ENCODE measurements at regions not wholly inside any gene's neighbourhood (a gene's known extent, or its start where the extent isn't known, plus 50 kb on each side); places are given as distances from the start of the nearest gene placed in this dataset.

GRCh38 chr3:106624154-106624553 is 753.1 kb upstream of the CCDC54 start:
- Histone ChIP-seq H3K27me3 (ENCODE audit: control insufficient read depth, insufficient read depth) (no peaks in the 10 kb centered on the region), H3K9me3 (ENCODE audit: control insufficient read depth, low read length) (no peaks in the 10 kb centered on the region)
- no peak for ATAC-seq

GRCh38 chr3:106628407-106628806 is 748.8 kb upstream of the CCDC54 start:
- H3K4me1 ChIP-seq (ENCODE audit: control insufficient read depth, insufficient read depth, low read length): no peaks in the 10 kb centered on the region
- H3K4me3 ChIP-seq (ENCODE audit: low read length): no peak overlapping the region
- no peaks in the 10 kb centered on the region for H3K27me3 ChIP-seq (ENCODE audit: control insufficient read depth, insufficient read depth)
- intact Hi-C loops (cut with DNase I): no loop called here
- no peak for DNase-seq
- H3K9me3 ChIP-seq (ENCODE audit: control insufficient read depth, low read length): no peaks in the 10 kb centered on the region
- ATAC-seq: no peak
- H3K27ac ChIP-seq (ENCODE audit: low read length): no peak overlapping the region

More at GRCh38 chr3:106624154-106624553, 753.1 kb upstream of the CCDC54 start:
- Histone ChIP-seq H3K4me3 (ENCODE audit: low read length) (no peak overlapping the region), H3K27ac (ENCODE audit: low read length) (no peak overlapping the region), H3K4me1 (ENCODE audit: control insufficient read depth, insufficient read depth, low read length) (no peaks in the 10 kb centered on the region)
- WGBS: 96% methylated on average over 1 of the region's 1 CpG
- intact Hi-C loops (cut with DNase I): no loop called here
- no peak for DNase-seq

DNA sequence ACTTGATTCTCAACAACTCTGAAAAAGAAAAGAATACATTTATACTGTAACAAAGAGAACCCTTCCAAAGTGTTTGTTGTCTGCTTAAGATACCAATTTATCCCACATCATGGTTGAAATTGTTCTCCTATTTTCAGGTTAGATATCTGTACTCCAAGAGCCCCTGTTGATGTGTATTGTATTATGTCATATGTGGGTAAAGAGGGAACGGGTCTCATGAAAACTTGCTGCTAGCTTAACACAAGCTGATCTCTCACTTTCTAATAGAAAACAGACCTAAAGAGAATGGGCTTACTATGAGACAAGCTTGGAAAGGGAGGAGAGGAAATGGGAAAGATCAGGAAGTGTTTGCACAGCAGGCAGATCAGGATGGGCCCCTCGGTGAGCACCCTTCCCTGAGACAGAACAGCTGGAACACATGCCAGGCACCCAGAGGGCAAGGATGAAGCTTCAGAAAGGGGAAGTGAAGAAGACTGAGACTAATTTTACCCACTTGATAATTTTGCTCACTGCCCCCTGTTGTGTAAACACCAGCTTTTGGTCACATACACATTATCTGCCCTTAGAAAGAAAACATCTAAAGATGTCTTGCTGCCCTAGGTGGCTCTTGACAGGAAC is 747.9 kb upstream of the CCDC54 start:
- no peaks in the 10 kb centered on the region for H3K9me3 ChIP-seq (ENCODE audit: control insufficient read depth, low read length)
- no peaks in the 10 kb centered on the region for H3K27me3 ChIP-seq (ENCODE audit: control insufficient read depth, insufficient read depth)
- H3K4me1 ChIP-seq (ENCODE audit: control insufficient read depth, insufficient read depth, low read length): no peaks in the 10 kb centered on the region
- intact Hi-C loops (cut with DNase I): no loop called here
- no peak for ATAC-seq
- no peak overlapping the region for H3K27ac ChIP-seq (ENCODE audit: low read length)
- DNase-seq: no peak
- WGBS: 31% methylated on average over 2 of the region's 2 CpGs
- H3K4me3 ChIP-seq (ENCODE audit: low read length): no peak overlapping the region

GRCh38 chr3:106631373-106632108 is 745.7 kb upstream of the CCDC54 start:
- no peaks in the 10 kb centered on the region for H3K27me3 ChIP-seq (ENCODE audit: control insufficient read depth, insufficient read depth)
- WGBS: 91% methylated on average over 11 of the region's 11 CpGs
- DNase-seq (peak in 1 of 3 donors; percentile 10), ATAC-seq (no peak)
- no peak overlapping the region for H3K27ac ChIP-seq (ENCODE audit: low read length)
- H3K4me1 ChIP-seq (ENCODE audit: control insufficient read depth, insufficient read depth, low read length): no peaks in the 10 kb centered on the region
- intact Hi-C loops (cut with DNase I): no loop called here
- no peaks in the 10 kb centered on the region for H3K9me3 ChIP-seq (ENCODE audit: control insufficient read depth, low read length)
- H3K4me3 ChIP-seq (ENCODE audit: low read length): no peak overlapping the region

- intact Hi-C loops (cut with DNase I): no loop called here
- H3K4me1 ChIP-seq (ENCODE audit: control insufficient read depth, insufficient read depth, low read length): no peaks in the 10 kb centered on the region
- ATAC-seq: no peak
- no peak overlapping the region for H3K4me3 ChIP-seq (ENCODE audit: low read length)
- WGBS: 74% methylated on average over 3 of the region's 3 CpGs
- H3K27ac ChIP-seq (ENCODE audit: low read length): no peak overlapping the region
- DNase-seq: no peak
- no peaks in the 10 kb centered on the region for H3K9me3 ChIP-seq (ENCODE audit: control insufficient read depth, low read length)
- no peaks in the 10 kb centered on the region for H3K27me3 ChIP-seq (ENCODE audit: control insufficient read depth, insufficient read depth)
Observed at GRCh38 chr3:106635271-106635670, 742.0 kb upstream of the CCDC54 start.

DNA sequence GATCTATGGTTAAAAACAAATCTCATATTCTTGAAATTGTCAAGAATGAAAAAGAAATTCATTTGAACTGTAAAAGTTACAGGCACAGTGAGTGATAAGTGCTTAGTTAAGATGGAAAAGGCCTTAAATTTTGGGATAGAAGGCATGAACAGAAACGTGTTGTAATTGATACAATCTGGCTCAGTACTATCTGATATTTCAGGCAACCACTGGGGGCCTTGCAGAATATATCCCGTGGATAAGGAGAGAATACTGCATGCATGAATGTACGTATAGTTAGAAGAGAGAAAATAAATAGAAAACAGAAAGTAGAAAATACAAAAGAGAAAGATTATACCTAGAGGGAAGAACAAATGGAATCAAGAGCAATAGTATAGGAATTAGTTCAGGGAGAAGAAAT is 741.4 kb upstream of the CCDC54 start:
- WGBS: 69% methylated on average over 3 of the region's 3 CpGs
- no peak for ATAC-seq
- H3K27ac ChIP-seq (ENCODE audit: low read length): no peak overlapping the region
- intact Hi-C loops (cut with DNase I): no loop called here
- H3K4me3 ChIP-seq (ENCODE audit: low read length): no peak overlapping the region
- no peaks in the 10 kb centered on the region for H3K4me1 ChIP-seq (ENCODE audit: control insufficient read depth, insufficient read depth, low read length)
- H3K27me3 ChIP-seq (ENCODE audit: control insufficient read depth, insufficient read depth): no peaks in the 10 kb centered on the region
- no peak for DNase-seq
- H3K9me3 ChIP-seq (ENCODE audit: control insufficient read depth, low read length): no peaks in the 10 kb centered on the region

GRCh38 chr3:106640353-106640752 is 736.9 kb upstream of the CCDC54 start:
- Histone ChIP-seq H3K4me3 (ENCODE audit: low read length) (no peak overlapping the region), H3K27ac (ENCODE audit: low read length) (no peak overlapping the region), H3K4me1 (ENCODE audit: control insufficient read depth, insufficient read depth, low read length) (no peaks in the 10 kb centered on the region), H3K27me3 (ENCODE audit: control insufficient read depth, insufficient read depth) (no peaks in the 10 kb centered on the region), H3K9me3 (ENCODE audit: control insufficient read depth, low read length) (no peaks in the 10 kb centered on the region)
- 81% methylated on average over 1 of the region's 1 CpG for WGBS
- no peak for ATAC-seq
- intact Hi-C loops (cut with DNase I): no loop called here
- DNase-seq: no peak

GRCh38 chr3:106642161-106642560 is 735.1 kb upstream of the CCDC54 start:
- Histone ChIP-seq H3K4me3 (ENCODE audit: low read length) (no peak overlapping the region), H3K27me3 (ENCODE audit: control insufficient read depth, insufficient read depth) (no peaks in the 10 kb centered on the region), H3K4me1 (ENCODE audit: control insufficient read depth, insufficient read depth, low read length) (no peaks in the 10 kb centered on the region), H3K27ac (ENCODE audit: low read length) (no peak overlapping the region), H3K9me3 (ENCODE audit: control insufficient read depth, low read length) (no peaks in the 10 kb centered on the region)
- DNase-seq (no peak), ATAC-seq (no peak)
- intact Hi-C loops (cut with DNase I): no loop called here

GRCh38 chr3:106643684-106644161 is 733.5 kb upstream of the CCDC54 start:
- Histone ChIP-seq H3K9me3 (ENCODE audit: control insufficient read depth, low read length) (no peaks in the 10 kb centered on the region), H3K4me1 (ENCODE audit: control insufficient read depth, insufficient read depth, low read length) (no peaks in the 10 kb centered on the region), H3K27me3 (ENCODE audit: control insufficient read depth, insufficient read depth) (no peaks in the 10 kb centered on the region), H3K4me3 (ENCODE audit: low read length) (no peak overlapping the region), H3K27ac (ENCODE audit: low read length) (no peak overlapping the region)
- intact Hi-C loops (cut with DNase I): no loop called here
- DNase-seq: peak in 1 of 3 donors; percentile 46
- ATAC-seq: no peak
- 96% methylated on average over 33 of the region's 33 CpGs for WGBS

GRCh38 chr3:106673926-106674569 is 703.2 kb upstream of the CCDC54 start:
- no peak for ATAC-seq
- 54% methylated on average over 2 of the region's 2 CpGs for WGBS

GRCh38 chr3:106675451-106675850 is 701.8 kb upstream of the CCDC54 start:
- H3K9me3 ChIP-seq (ENCODE audit: control insufficient read depth, low read length): no peaks in the 10 kb centered on the region
- 72% methylated on average over 2 of the region's 2 CpGs for WGBS
- no peaks in the 10 kb centered on the region for H3K4me1 ChIP-seq (ENCODE audit: control insufficient read depth, insufficient read depth, low read length)
- intact Hi-C loops (cut with DNase I): no loop called here
- ATAC-seq (no peak), DNase-seq (no peak)
- H3K27me3 ChIP-seq (ENCODE audit: control insufficient read depth, insufficient read depth): no peaks in the 10 kb centered on the region
- no peak overlapping the region for H3K27ac ChIP-seq (ENCODE audit: low read length)
- H3K4me3 ChIP-seq (ENCODE audit: low read length): no peak overlapping the region

More at GRCh38 chr3:106673926-106674569, 703.2 kb upstream of the CCDC54 start:
- no peaks in the 10 kb centered on the region for H3K4me1 ChIP-seq (ENCODE audit: control insufficient read depth, insufficient read depth, low read length)
- H3K4me3 ChIP-seq (ENCODE audit: low read length): no peak overlapping the region
- H3K9me3 ChIP-seq (ENCODE audit: control insufficient read depth, low read length): no peaks in the 10 kb centered on the region
- H3K27ac ChIP-seq (ENCODE audit: low read length): no peak overlapping the region
- DNase-seq: no peak
- intact Hi-C loops (cut with DNase I): no loop called here
- no peaks in the 10 kb centered on the region for H3K27me3 ChIP-seq (ENCODE audit: control insufficient read depth, insufficient read depth)

Measured in right cardiac atrium (tissue), 5 donors.